NCI-H510A treated with DMSO at 0.1 percent for 48 hours (cell line): ENCODE measurements at regions not wholly inside any gene's neighbourhood (a gene's known extent, or its start where the extent isn't known, plus 50 kb on each side); places are given as distances from the start of the nearest gene placed in this dataset.

Experiments used
- DNase-seq: peaks from one replicate; lab custom pipeline; 2025; lab: John Stamatoyannopoulos, UW

GRCh38 chr2:83650898-83651297, 808.2 kb downstream of the SUCLG1 start:
- DNase-seq: no peak

- no peak for DNase-seq
Observed at GRCh38 chr2:83650161-83650560, 808.9 kb downstream of the SUCLG1 start.

DNA sequence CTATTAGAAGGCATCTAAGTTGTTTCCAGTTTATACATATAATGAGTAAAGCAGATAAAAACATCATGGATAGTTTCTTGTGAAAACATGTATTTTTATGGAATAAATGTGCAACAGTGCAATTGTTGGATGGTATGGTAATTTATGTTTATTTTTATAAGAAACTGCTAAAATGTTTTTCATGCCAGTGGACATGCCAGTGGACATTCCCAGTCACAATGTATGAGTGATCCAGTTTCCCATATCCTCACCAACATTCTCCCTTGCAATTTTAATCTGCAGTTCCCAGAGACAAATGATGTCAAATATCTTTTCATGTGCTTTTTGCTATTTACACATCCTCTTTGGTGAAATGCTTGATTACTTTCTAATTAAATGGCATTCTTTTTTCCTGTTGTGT, 818.6 kb downstream of the SUCLG1 start:
- no peak for DNase-seq

DNA sequence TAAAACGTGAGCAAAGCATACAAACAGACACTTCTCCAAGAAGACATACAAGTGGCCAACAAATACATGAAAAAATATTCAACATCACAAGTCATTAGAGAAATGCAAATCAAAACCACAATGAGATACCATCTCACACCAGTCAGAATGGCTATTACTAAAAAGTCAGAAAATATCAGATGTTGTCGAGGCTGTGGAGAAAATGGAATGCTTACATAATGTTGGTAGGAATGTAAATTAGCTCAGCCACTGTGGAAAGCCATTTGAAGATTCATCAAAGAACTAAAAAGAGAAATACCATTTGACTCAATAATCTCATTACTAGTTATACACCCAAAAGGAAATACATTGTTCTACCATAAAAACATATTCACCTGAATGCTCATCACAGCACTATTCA, 825.7 kb downstream of the SUCLG1 start:
- DNase-seq: no peak

DNA sequence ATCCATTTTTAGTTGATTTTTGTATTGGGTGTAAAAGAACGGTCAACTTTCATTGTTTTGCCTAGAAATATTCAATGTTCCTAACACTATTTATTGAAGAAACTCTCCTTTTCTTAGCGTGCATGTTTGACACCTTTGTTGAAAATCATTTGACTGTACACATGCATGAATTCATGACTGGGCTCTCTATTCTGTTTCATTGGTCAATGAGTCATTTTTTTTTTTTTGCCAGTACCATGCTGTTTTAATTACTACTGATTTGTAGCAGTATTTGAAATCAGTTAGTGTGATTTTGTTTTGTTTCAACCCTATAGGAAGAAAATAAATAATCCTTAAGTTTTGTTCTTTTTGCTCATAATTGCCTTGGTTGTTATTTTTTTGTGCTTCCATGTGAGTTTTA, 828.7 kb downstream of the SUCLG1 start:
- no peak for DNase-seq

DNA sequence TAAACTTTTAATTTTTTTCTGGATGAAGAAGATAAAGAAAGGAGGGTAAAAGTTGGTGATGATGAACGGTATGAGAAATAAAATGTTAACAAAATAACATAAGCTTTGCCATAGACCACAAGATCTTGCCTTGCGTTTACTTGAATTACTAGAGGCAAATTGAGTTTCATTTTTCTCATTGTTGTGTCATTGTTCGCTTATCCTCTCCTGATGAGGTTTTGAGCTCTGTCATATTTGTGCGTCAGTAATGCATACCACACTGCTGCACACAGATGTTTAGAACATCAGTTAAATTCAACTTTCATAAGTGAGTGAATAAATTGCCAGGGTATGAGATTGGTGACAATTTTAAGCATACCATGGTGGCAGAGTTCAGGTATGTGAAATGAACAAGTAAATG, 843.6 kb downstream of the SUCLG1 start:
- no peak for DNase-seq

DNA sequence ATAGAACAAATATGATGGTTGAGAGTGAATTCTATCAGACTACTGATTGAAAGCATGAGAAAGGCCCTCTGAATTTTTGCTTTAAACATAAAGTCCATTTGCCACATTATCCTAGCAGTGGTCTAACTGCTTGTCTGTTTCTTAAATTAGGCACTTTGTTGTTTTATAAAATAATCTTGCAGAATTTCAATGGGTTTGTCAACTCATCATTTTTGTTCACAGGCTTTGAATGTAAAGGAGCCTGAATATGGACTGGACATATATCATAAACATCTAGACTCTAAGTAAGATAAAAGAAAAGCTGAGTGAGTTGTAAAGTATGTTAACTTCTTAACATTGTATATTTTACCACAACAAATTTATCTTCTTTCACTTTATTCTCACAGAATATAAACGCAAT, 845.9 kb downstream of the SUCLG1 start:
- DNase-seq: no peak

GRCh38 chr2:83602753-83603152, 856.3 kb downstream of the SUCLG1 start:
- no peak for DNase-seq

DNA sequence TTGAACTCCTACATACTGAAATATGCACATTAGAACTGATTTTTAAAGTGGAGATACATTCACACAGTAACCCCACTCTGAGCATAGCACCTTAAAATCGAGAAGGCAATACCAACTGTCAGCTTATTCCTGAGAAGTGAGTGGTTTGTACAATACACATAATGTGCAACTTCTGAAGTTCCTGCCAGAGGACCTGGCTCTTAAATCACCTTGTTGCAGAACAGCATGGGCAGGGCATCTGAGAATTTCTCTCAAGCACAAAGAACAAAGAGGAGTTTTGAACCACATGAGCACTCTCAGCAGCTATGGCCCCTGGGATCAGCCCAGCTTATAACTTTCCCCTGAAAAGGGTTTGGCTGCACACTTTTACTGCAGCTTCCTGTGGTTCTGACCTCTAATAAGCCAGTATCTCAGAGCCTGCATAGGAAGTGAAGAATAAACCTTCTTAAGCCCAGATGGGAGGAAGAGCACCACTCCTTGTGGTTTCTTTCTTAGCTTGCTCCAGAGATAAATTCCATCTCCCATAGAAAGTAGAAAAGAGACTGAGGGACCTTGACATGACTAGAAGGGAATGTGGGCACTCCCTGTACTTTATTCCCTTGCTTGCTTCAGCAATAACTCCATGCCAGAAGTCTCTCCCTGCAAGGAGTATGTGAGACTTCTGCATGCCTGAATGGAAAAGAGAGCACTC, 862.3 kb downstream of the SUCLG1 start:
- no peak for DNase-seq

DNA sequence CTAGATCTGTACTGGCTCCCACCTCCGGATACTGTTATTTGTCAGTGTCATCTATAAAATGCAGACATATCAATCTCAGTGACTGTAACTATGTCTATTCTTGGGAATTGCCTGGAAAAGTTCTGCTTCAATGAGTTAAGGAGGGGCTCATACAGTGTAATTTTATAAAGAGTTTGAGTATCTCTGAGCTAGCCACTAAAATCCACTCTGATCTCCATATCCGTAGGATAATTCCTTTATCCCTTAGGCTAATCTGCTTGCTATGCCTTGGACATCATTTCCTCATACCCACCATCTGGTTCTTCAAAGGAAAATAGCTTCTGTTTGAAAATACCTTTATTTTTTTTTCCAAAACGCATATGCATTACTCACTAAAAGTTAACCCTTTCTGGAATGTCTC, 863.2 kb downstream of the SUCLG1 start:
- DNase-seq: no peak

GRCh38 chr2:83595121-83595690, 863.9 kb downstream of the SUCLG1 start:
- no peak for DNase-seq

DNA sequence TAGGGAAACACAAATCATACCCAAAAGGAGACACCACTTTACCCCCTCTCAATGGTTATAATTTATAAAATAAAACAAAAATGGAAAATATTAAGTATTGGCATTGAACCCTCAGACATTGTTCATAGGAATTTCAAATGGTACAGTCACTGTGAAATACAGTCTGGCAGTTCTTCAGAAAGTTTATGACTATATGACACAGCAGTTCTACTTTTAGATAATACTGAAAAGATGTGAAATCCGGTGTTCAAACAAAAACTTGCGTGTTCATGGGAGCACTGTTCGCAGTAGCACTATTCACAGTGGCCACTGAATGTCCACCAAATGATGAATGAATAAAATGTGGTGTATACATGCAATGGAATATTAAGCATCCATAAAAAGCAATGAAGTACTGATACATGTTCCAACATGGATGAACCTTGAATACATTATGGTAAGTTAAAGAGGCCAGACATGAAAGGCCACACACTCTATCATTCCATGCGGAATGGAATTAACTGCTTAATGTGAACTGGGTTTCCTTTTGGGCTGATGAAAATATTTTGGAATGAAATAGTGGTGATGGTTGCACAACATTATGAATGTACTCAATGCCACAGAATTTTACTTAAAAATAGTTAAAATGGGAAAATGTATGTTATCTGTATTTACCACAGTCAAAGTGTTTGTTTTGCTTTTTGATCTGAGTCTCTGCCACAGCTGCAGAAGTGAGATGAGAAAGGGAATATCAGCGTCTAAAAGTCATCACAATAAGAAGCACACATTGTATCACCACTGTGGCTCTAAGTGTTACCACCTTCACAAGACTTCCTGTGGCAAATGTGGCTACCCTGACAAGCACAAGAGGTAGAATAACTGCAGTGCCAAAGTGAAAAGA, 864.6 kb downstream of the SUCLG1 start:
- no peak for DNase-seq

DNA sequence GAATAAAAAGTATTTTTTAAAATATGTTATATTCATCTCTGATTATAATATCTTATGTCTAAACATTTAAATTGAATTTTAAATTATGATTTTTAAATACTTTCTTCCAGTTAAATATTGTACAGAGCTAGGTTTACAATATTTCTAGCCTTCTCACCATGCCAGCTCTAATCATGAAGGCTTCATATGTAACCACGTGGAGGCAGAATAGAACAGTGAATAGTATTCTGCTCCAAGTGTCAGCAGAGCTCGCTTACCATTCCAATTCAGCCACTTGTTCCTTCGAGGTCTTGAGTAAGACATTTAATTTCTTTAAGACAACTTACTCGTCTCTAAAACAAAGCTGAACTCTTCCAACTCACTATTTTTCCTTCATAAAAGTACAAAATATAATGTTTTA, 871.8 kb downstream of the SUCLG1 start:
- DNase-seq: no peak

GRCh38 chr2:83585250-83585649, 873.8 kb downstream of the SUCLG1 start:
- DNase-seq: no peak

DNA sequence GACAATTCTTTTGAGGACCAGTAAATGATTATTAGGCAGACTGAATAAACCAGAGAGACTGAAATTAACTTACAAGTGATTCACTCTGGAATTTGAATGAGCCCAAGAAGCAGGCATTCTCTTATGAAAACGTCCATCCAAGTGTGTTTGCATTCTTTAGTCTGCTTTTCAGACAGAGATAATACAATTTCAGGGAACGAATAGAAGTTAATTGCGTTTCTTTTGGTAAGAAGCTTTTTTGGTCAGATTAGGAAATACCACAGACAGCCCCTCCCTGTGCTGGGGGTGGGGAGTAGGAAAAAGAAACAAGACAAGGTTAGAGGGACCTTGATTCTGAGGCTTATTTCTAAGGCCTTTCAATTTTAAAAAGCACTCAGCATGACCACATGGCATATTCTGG, 874.4 kb downstream of the SUCLG1 start:
- no peak for DNase-seq

DNA sequence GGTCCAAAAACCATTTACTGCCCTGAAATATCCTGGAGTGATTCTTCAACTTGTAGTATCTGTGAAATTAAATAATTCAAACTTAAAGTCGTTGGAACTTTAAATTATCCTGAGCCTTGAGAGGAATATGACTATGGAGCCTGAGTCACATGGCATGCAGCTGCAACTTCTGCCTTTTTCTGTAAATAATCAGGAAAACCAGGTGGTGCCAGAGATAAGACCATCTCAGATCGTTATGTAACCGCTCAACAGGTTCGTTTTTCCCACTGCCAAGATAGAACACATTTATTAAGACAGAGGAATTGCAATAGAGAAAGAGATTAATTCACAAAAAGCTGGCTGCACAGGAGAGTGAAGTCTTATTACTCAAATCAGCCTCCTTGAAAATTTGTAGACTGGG, 876.5 kb downstream of the SUCLG1 start:
- DNase-seq: no peak

GRCh38 chr2:83579507-83579906, 879.6 kb downstream of the SUCLG1 start:
- DNase-seq: peak; percentile 39

DNA sequence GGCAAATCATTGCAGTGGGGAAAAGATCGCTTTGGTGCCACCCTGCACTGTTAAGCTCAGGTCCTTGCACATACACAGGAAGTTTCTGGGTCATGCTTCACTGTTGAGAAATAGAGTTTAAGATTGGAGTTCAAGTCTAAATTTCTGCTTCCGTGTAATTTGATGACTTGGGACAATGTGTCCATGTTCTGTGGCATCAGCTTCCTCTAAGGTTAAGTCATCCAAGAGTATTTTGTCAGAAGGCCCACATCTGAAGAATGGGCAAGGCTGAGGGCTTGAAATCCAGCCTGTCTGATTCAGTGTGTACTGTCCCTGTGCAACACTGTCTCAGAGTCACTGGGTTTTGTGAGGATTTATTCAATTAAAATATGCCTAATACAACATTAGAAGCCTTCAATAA, 880.7 kb downstream of the SUCLG1 start:
- no peak for DNase-seq

DNA sequence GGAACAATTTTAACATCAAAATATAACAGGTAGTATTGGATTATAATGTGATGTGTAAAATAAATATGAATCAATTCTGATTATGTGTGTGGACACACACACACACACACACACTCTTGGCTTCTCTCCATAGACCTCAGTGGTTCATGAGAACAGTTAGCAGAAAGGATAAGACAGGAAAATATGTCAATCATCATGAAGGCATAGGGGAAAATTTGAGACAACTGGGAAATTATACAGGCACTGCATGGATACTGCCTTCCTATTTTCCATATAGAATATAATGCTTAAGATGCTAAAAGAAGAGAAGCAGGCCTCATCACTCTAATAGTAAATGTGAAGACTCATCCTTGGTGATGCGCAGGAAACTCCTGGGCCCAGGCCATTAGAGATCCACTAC, 884.5 kb downstream of the SUCLG1 start:
- no peak for DNase-seq

- no peak for DNase-seq
Observed at GRCh38 chr2:83573060-83573459, 886.0 kb downstream of the SUCLG1 start.

- DNase-seq: no peak
Observed at GRCh38 chr2:83572400-83572799, 886.7 kb downstream of the SUCLG1 start.

GRCh38 chr2:83567551-83567950, 891.5 kb downstream of the SUCLG1 start:
- DNase-seq: no peak

GRCh38 chr2:83565626-83566025, 893.5 kb downstream of the SUCLG1 start:
- no peak for DNase-seq
